SK-MEL-5 (cell line): ENCODE measurements at regions not wholly inside any gene's neighbourhood (a gene's known extent, or its start where the extent isn't known, plus 50 kb on each side); places are given as distances from the start of the nearest gene placed in this dataset.
A peak's percentile ranks its signal among the peaks of the same experiment; 100 is the strongest.

ENCODE experiments used
- DNase-seq: peaks from one replicate; pipeline ENCODE4 v3.0.0-alpha.2; 2016; ENCODE audit warnings: low read depth, low spot score
- in situ Hi-C: cut with HindIII; loops from 2 replicates; pipeline ENCODE4 v1.10.0; 2016; ENCODE audit warnings: low sequenced_read_pairs, high pct_unique_total_duplicates, low pct_unique_long_range_greater_than_20kb

GRCh38 chr6:139939189-139939979 lies 564.9 kb upstream of the CITED2 start:
- in situ Hi-C loops: no loop called here
- DNase-seq: peak; percentile 50

GRCh38 chr6:139932671-139933070 lies 558.2 kb upstream of the CITED2 start:
- in situ Hi-C loops: no loop called here
- no peak for DNase-seq

GRCh38 chr6:139931747-139932146 lies 557.3 kb upstream of the CITED2 start:
- in situ Hi-C loops: no loop called here

GRCh38 chr6:139927742-139928305 lies 553.4 kb upstream of the CITED2 start:
- in situ Hi-C loops: no loop called here
- no peak for DNase-seq

More at GRCh38 chr6:139931747-139932146, 557.3 kb upstream of the CITED2 start:
- DNase-seq: no peak

- in situ Hi-C loops: no loop called here
- peak; percentile 53 for DNase-seq
These were observed 552.8 kb upstream of the CITED2 start for GRCh38 chr6:139927236-139927635.

GRCh38 chr6:139926711-139927110 lies 552.3 kb upstream of the CITED2 start:
- in situ Hi-C loops: no loop called here
- DNase-seq: no peak

- in situ Hi-C loops: no loop called here
- no peak for DNase-seq
These were observed 551.6 kb upstream of the CITED2 start for GRCh38 chr6:139925894-139926641.

- peak; percentile 91 for DNase-seq
- in situ Hi-C loops: no loop called here
These were observed 549.6 kb upstream of the CITED2 start for GRCh38 chr6:139923964-139924475.

GRCh38 chr6:139922236-139922635 lies 547.8 kb upstream of the CITED2 start:
- in situ Hi-C loops: no loop called here
- no peak for DNase-seq

- DNase-seq: no peak
- in situ Hi-C loops: no loop called here
These were observed 546.3 kb upstream of the CITED2 start for GRCh38 chr6:139920776-139921100.

- no peak for DNase-seq
- in situ Hi-C loops: no loop called here
These were observed 545.8 kb upstream of the CITED2 start for GRCh38 chr6:139920027-139920775.

GRCh38 chr6:139919107-139920026 lies 544.9 kb upstream of the CITED2 start:
- DNase-seq: no peak
- in situ Hi-C loops: no loop called here

GRCh38 chr6:139917951-139918630 lies 543.6 kb upstream of the CITED2 start:
- no peak for DNase-seq
- in situ Hi-C loops: no loop called here

- in situ Hi-C loops: no loop called here
- DNase-seq: no peak
These were observed 540.5 kb upstream of the CITED2 start for GRCh38 chr6:139914910-139915309.

- in situ Hi-C loops: no loop called here
These were observed 538.4 kb upstream of the CITED2 start for GRCh38 chr6:139912735-139913400.

GRCh38 chr6:139909992-139910391 lies 535.5 kb upstream of the CITED2 start:
- DNase-seq: no peak
- in situ Hi-C loops: no loop called here

More at GRCh38 chr6:139912735-139913400, 538.4 kb upstream of the CITED2 start:
- DNase-seq: no peak
